NCI-H2227 (cell line): ENCODE measurements at regions not wholly inside any gene's neighbourhood (a gene's known extent, or its start where the extent isn't known, plus 50 kb on each side); places are given as distances from the start of the nearest gene placed in this dataset.
"Not testable (repeated sequence)": the region's sequence is repeated elsewhere in the genome, so short reads cannot be mapped to it uniquely, and the experiment has no call there.

Source experiments
- DNase-seq: peaks from one replicate; lab custom pipeline; 2025; ENCODE audit not compliant: unreplicated experiment; lab: John Stamatoyannopoulos, UW

DNA sequence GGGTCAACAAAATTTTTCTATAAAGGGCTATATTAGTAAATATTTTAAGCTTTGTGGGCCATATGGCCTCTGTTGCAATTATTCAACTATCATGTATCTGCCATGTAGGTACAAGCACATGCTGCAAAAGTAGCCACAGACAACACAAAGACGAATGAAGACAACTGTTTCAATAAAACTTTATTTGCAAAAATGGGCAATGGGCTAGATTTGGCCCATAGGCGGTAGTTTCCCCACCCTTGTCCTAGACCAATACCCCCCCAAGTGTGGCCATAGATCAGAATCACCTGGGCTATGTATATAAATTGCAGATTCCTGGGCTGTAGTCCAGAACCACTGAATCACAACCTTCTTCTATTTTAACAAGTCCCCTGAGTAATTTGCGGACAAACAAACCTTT, 331.0 kb upstream of the PSMD7 start:
- no peak for DNase-seq

DNA sequence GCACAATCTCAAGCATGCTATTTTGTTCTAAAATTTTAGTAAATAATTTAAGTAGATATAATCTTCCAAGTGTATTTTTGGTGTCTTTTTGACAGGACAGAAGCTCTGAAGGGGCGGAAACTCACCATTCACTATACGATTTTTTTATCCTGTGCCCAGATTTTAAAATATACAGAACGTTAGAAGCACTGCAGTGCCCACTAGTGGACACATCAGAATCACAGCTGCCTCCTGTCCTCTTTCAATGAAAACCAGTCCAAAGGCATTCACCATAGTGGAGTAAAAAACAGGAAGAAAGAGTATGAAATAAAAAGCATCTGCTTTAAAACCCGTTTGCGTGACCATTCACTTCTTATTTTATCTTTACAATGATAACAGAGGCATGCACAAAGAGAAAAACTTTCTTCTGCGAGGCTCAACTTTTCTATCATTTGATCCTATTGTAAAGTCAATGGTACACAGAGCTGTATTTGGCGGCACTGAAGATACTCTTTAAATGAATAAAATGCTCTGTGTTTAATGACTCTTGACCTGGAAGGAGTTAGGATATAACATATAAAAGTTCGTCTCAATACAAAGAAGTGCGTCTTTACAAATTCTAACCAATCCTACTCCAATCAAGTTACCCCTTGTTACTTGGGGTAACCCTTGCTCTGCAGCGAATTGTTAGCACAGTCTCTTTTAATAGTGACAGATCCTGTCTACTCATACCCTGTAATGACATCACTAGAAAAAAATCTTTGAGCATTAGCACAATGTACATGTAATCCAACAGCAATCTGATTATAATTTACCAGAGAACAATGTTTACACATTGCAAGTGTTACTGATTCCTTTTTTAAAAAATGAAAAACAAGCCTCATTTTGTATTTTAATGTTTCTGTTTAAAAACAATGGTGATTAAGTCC, 339.8 kb upstream of the PSMD7 start:
- peak; percentile 82 for DNase-seq

DNA sequence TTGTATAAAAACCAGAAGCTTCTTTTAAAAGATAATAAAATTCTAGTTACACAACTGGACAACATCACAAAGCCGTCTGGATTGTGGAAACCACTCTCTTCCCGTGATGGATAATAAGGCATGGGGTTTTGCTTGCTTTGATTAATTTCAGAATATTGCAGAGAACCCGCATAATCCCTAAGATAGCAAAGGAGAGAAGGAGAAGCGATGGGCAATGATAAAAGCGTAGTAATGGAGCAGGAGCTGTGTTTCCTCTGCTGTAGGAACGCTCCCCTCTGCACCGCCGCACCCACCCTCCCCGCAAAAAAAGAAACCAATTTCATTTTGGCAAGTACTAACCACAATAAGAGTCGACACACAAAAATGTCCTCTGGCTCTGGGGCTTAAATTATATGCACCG, 340.9 kb upstream of the PSMD7 start:
- DNase-seq: no peak

- no peak for DNase-seq
These were observed 341.4 kb upstream of the PSMD7 start for GRCh38 chr16:73955255-73955654.

DNA sequence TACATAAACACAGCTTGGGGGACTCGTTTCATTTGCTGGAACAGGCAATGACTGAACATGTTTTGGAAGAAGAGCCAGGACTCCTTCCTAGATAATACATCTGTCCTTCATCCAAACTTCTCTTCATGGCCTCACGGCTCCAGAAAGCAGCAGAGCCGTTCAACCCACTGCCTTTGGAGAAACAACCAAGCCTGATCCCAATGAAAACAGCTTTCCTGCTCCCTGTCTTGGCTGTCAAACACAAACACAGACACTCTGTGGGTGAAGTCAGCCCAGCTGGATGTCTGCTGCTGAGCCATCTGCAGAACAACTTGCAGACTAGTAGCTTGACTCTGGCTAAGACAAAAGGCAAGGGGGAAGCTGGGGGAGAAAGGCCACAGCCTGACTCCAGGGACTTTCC, 345.1 kb upstream of the PSMD7 start:
- DNase-seq: no peak

DNA sequence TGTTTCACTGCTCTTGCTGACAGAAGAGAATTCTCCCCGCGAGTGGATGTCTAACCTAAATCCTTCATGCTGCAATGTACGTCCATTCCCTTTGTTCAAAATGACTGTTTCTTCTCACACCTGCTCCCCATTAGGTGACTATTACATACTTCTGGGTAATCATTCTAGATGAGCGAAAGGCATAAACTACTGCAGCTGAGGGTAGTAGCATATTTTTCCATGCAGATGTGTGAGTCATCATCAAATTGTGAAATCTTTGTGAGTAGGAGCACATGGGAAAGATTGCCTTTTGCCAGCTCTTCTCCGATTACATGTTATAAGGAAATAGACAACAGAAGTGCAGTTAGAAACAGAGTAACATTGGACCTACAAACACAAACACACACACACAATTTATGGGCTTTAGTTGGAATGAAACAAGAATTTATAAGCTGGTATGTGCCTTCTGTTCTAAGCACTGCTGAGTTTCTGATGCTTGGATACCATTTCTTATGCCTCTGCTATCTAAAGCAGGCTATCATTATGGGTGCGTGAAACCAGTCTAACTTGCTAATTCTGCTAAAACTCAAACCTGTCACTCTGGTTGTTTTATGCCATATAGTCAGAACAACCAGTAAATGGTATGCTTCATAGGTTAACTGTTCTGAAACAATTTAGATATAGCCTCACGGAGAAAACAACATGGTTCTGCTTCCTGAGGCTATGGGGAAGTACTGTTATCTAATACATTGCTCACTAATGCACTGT, 346.9 kb upstream of the PSMD7 start:
- DNase-seq: no peak

DNA sequence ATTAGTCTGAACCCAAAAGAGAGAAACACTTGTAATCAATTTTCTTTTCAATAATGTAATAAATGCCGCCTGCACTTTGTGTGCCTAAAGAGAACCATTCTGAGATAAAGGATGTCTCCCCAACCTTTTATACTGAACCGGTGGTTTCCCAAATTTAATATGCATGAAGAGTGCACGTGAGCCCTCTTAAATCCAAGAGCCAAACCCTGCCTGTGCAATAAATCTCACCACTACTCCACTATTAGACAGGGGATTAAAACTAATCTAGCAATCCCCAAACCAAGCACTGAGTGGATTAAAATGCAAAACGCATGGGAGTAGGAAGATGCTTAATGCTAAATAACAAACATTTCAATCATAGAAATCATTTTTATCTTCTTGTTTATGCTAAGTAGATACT, 351.0 kb upstream of the PSMD7 start:
- DNase-seq: no peak

DNA sequence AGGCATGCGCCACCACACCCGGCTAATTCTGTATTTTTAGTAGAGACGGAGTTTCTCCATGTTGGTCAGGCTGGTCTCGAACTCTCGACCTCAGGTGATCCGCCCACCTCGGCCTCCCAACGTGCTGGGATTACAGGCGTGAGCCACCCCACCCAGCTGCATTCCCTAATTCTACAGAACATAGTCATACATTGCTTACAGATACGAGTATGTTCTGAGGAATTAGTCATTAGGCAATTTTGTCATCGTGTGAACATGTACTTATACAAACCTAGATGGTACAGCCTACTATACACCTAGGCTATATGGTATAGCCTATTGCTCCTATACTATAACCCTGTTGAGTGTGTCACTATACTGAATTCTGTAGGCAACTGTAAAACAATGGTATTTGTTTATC, 353.4 kb upstream of the PSMD7 start:
- DNase-seq: not testable (repeated sequence)

GRCh38 chr16:73940786-73941185, 355.8 kb upstream of the PSMD7 start:
- not testable (repeated sequence) for DNase-seq

GRCh38 chr16:73923951-73924350, 372.7 kb upstream of the PSMD7 start:
- no peak for DNase-seq

- DNase-seq: no peak
These were observed 375.3 kb upstream of the PSMD7 start for GRCh38 chr16:73921295-73921694.

DNA sequence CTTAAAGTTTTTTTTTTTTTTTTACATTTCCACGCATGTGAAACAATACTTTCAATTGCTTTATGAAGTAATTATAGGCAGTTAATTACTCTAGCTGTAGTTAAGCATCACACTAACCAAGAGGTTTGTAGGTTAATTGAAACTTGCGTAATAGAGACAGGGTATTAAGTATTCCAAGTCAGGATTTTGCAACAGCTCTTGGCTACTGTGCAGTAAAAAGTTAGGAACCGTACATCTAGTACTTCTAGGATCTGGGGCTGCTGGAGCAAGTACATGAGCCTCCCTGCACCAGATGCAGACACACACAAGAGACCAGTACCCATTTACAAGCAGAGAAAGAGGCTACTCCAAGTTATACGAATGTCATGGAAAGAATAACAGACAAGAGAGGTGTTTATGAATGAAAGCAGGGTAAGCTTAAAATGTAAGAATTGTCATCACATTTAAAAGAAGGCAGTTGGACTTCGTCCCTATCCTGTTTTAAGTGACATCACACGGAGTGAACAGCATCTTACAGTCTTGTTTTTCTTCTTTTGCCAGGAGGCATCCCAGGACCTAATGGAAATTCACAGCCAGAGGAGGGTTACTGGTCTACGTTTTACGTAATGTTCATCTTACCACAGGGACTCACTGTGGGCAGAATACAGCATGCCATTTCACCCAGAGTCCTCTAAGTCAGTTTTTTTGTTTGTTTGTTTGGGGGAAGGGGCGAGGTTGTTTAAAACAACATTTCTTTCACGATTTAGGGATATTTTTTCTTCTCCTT, 379.6 kb upstream of the PSMD7 start:
- DNase-seq: no peak

DNA sequence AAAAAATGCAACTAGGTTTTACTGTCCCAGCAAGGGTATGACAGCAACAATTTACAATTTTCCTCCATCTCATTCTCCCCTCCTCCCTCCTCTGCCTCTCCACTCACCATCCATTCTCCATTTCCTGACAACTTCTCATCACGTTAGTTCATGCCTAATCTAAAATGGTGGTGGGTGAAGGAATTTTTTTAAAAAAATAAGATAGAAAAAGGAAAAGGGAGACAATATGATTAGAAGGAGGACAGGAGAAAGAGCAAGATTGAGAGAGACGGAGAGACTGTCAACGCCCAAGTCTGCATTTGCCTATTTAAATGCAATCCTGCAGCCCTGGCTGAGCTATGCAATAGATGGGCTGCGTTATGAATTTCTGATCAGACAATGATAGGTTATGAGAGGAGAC, 380.7 kb upstream of the PSMD7 start:
- DNase-seq: peak; percentile 1

GRCh38 chr16:73915140-73915539, 381.5 kb upstream of the PSMD7 start:
- no peak for DNase-seq

- no peak for DNase-seq
These were observed 383.8 kb upstream of the PSMD7 start for GRCh38 chr16:73912850-73913249.

DNA sequence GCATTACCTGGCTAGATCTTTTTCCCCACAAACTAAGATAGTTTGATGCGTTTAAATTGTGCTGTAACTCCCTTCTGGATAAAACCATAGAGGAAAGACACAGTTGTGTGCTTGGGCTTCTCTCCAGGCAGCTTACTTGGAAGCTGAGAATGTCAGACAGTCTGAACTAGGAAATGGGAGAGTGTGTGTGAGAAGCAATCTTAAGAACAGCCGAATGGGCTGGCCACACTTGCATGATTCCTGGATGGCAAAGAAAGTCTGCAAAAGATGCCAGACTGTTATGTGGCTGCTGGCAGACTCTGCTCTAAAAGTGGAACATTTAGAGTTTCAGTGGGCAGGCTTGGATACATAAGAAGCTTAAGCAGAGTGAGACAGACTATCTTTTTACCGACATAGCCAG, 384.3 kb upstream of the PSMD7 start:
- DNase-seq: no peak

GRCh38 chr16:73909529-73910035, 387.0 kb upstream of the PSMD7 start:
- no peak for DNase-seq

- DNase-seq: peak; percentile 41
These were observed 405.5 kb upstream of the PSMD7 start for GRCh38 chr16:73891129-73891542.

- DNase-seq: peak; percentile 40
These were observed 406.2 kb upstream of the PSMD7 start for GRCh38 chr16:73890186-73891128.

- DNase-seq: no peak
These were observed 407.6 kb upstream of the PSMD7 start for GRCh38 chr16:73888840-73889490.
